GM03348 (cell line): ENCODE measurements at regions not wholly inside any gene's neighbourhood (a gene's known extent, or its start where the extent isn't known, plus 50 kb on each side); places are given as distances from the start of the nearest gene placed in this dataset.
"Not testable (repeated sequence)": the region's sequence is repeated elsewhere in the genome, so short reads cannot be mapped to it uniquely, and the experiment has no call there.

ENCODE experiments used
- DNase-seq: peaks from one replicate; pipeline ENCODE4 v3.0.0; 2012; ENCODE audit warnings: low spot score

DNA sequence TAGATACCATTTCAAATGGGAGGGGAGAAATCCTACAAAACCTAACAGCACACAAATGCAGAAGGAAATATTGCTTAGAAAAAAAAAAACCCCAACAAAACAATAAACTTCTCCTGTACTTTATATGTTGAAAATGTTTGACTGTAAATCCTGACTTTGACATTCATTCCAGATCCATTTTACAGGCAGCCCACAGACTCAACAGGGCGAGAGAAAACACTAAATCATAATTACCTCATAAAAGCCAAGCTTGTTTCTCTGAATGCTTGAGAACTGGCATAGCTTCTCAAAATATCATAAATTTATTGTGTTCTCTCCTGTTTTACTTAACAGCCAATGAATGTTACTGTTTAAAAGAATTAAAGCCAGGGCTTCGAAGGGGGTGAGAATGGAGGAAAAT lies 273.2 kb downstream of the CD83 start:
- no peak for DNase-seq

DNA sequence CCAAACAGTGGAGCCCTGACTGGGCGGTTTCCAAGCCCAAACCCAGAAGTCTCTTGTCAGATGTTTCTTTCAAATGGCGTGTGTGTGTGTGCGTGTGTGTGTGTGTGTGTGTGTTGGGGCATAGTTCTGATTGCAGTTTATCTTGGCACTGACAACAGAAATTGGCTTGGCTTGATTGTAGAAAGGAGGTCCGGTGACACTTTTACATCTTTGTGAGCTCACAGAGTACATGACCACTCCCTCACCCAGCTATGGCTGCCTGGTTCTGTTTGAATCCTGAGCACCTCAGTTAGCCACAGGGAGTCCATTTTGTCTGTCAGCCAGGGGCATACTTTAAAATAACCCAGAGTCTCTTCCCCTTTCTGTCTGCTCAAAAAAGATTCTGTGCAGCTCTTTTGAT lies 276.3 kb downstream of the CD83 start:
- no peak for DNase-seq

DNA sequence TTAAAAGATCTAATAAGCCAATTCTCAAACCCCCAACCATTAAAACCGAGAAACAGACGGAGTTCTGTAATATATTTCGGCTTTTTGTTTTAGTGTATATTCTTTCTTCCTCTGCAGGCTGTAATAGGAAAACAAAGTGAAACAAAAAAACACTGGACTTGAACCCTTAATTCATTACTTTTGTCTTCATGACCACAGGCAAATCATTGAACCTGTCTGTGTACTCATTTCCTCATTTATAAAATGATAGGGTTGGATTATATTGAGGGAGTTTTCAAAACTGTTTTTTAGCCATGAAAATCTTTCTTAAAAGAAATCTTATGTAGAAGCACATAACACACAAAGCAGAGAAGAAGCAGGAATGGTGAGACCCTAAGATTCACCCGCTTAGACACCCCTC lies 278.8 kb downstream of the CD83 start:
- no peak for DNase-seq

DNA sequence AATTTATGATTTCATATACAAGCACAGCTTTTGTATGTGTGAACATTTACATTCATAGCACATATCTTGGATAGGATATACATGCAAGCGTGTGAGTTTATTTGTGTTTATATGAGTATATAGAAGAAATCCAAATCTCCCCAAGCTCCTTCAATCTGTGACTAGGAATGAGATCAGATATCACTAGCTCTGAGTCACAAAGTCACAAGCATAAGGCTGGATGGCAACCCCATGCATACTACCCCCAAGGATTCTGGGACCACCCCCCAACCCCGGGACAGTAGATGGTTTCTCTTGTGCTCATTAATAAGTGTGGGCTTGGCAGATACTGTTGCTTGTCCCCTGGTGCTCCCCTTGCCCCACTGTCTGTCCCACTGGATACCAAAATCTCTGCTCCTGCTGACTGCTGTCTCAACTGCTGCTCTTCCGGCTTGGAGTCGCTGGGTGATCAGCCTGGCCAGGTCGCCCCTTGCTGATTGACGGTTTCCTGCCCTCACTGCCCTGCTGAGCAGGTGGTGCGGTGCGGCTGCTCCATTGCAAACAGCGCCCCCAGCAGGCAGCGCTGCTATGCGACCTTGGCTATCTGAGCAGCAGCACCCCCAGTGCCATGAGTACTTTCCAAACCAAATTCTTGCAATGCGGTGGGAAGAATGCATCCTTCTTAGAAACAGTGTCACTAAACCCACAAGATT lies 279.4 kb downstream of the CD83 start:
- DNase-seq = peak; percentile 13

DNA sequence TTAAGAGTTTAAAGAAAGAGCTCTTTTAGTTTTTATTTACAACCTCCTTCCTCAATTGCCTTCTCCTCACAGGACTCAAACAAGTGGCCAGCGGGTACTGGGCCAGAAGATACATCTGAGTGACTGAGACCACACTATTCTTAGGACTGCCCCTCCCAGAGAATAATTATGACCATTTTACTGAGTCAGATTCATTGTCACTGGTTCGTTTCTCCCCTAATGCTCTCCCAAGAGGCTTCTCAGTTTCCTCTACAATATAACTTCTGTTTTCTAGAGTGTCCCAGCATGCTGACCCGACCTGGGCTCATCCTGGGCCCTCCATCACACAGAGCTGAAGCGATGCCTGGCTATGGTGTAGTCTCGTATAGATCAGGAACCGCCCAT lies 279.9 kb downstream of the CD83 start:
- no peak for DNase-seq

DNA sequence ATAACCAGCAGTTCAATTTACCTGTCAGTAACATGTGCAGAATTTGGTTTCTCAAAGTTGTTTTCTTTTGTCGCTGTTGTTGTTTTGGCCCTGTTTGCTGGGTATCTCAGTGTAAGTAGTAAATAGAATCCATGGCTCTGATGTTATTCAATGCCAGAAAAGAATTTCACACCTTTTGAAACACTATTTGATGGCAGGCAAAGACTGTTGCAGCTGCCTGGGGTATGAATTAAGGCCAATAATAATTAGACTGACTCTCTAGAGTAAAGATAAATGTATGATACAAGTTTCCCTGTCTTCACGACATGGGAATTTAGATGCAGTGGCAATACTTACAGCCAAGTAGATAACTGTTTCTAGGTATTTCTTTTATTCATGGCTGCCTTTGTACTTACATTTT lies 281.4 kb downstream of the CD83 start:
- DNase-seq = no peak

DNA sequence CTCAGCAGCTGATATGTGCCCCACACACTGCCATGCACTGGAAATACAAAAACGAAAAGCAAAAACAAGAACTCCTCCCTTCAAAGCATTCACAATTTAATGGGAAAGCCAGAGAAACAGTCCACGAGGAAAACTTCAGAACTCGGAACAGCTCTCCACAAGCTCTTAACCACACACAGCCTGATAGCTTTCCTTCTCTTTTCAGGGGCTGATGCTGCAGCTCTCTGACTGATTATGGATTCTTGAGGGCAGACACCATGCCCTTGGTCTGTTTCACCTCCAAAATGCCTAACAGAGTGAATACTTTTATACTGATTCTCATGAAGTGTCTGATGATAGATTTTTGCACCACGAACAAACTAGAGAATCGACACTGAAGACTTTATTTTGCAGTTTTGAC lies 282.1 kb downstream of the CD83 start:
- DNase-seq = no peak

DNA sequence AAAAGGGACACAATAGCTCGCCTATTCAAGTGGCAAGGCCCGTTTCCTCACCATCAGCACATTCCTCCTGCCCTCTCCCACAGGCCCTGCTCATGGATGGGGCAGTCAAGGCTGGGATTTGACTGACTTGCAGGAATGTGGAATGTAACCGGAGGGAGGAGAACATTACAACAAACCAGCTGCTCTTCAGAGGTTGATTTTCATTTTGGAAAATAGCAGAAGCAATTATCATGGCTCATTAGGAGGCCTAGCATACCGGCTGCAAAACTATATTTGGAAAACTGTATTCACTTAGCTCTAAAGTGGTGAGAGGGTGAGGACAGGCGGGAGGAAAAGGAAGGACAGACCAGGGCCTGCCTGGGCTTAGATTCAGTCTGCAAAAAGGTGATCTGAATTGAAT lies 283.7 kb downstream of the CD83 start:
- DNase-seq = peak; percentile 11

DNA sequence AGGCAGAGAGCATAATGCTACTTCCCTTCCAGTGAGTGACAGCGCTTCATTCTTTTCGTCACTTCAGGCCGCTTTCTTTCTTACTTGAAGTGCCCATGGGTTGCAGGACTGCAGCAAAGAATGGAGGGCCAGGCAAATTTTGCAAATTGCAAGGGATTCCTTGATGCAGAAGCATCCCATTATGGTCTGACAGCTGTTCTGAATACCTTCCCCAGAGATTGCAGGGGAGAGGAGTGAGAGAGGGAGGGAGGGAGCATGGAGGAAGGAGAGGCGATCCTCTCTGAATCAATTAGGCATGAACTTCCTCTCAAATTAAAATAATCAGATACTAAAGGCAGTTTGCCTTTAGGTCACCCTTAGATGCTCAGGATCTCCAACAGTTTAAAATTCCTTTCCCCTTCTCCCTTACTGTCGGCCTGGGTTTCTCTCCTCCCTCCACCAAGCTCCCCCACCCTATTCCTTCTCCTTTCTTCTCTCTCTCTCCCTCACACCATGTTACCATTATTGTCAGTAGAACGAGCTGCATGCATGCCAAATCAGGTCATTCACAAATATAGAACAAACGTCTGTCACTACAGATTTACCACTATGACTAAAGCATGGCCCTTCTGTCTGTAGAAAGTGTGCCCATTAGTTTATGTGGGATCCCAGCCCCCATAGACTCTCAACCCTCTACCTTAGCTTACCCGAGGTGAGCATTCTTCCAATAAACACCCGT lies 289.2 kb downstream of the CD83 start:
- no peak for DNase-seq

DNA sequence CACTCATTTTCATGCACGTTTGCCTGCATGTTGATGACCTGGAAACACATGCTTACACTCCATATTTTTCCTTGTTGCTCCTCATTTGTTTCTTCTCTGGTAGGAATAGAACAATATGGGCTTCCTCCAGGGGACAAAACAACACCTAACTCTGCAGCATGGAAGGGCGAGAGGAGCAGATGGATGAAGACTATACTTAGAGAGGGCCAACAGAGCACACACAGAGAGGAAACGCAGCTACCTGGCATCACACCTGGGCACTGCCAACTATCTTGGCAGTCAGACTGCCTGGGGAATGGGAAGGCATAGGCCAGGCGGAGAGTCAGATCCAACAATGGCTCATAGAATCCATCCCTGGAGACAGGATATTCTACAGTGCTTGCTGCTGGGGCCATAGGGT lies 290.9 kb downstream of the CD83 start:
- DNase-seq = no peak

DNA sequence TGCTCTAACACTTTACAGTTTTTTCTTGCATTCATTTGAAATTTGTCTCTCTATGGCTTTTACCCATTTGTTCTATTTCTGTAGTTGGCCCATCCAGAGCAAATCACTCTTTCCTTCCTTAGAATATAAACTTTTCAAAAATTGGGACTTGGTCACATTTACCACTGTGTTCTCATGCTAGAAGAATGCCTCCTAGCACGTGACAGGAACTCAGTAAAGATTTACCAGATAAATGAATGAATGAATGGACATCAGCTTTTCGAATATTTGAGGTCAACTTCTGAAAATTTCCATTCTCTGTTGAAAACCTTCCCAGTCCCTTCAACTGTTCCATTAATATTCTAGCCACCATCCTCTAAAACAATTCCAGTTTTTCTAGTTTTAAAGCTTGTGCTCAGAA lies 294.5 kb downstream of the CD83 start:
- DNase-seq = peak; percentile 15

DNA sequence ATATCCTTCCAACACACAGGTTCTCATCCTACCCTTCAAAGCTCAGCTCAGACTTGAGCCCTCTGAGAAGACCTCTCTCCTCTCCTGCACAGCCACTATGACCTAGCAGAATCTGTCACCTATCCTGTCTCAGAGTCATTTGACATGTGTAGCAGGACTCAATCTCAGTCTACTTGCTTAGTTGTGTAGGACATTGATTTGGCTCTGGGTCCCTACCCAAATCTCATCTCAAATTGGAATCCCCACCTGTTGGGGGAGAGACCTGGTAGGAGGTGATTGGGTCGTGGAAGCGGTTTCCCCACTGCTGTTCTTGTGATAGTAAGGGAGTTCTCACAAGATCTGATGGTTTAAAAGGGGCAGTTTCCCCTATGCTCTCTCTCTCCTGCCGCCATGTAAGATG lies 297.9 kb downstream of the CD83 start:
- DNase-seq = no peak

DNA sequence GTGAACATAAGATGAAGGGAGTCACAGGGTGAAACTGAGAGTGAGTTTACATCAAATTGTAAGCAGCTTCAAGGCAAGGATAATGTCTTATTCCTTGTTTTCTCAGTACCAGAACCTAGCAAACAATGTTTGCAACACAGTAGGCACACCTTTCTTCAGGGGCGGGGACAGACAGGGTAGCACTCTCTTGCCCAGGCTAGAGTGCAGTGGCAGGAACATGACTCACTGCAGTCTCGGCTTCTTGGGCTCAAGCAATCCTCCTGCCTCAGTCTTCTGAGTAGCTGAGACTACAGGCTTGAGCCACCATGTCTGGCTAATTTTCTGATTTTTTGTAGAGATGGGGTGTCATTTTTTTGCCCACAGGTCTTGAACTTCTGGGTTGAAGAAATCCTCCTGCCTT lies 299.8 kb downstream of the CD83 start:
- DNase-seq = no peak

DNA sequence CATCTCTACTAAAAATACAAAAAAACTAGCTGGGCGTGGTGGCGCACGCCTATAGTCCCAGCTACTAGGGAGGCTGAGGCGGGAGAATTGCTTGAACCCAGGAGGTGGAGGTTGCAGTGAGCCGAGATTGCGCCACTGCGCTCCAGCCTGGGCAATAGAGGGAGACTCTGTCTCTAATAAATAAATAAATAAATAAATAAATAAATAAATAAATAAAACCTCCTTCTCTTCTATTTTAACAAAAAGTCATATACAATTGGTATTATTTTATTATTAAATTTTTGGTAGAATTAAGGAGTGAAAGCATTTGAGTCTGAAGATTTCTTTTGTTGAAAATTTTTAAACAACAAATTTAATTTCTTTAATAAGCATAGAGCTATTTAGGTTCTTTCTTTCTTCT lies 301.7 kb downstream of the CD83 start:
- DNase-seq = not testable (repeated sequence)

DNA sequence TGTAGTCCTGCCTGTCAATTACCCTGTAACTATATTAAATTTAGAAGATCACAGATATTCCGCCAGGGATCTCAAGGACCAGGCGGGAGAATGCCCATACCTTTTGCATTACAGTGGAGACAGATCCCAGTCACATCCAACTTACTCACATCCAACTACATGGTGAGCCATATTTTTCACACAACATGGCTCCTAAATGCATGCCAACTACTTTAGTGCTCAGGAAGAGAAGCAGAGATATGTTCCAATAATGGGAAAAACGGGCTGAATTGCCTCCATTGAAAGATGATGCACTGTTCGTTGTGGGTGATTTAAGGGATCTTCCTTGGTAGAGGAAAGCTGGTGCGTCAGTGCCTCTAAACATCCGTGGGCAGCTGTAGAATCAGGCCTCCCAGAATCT lies 304.5 kb downstream of the CD83 start:
- no peak for DNase-seq

DNA sequence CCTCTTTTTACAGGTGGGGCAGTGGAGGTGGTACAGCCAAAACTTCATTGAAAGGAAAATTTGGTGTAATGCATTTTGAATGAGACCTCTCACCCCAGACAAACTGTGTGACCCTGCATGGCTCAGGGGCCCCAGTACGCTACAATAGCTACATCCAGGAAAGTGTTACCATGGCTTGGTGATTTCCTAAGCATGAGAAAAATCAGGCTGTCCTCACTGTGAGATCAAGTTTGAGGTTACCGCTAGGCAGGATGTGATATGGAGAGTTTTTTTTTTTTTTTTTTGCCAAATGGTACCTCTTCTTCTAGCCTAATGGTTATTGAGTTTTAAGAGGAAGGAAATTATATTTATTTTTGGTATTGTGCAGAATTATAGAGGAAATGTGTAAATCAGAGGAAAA lies 305.3 kb downstream of the CD83 start:
- DNase-seq = no peak

DNA sequence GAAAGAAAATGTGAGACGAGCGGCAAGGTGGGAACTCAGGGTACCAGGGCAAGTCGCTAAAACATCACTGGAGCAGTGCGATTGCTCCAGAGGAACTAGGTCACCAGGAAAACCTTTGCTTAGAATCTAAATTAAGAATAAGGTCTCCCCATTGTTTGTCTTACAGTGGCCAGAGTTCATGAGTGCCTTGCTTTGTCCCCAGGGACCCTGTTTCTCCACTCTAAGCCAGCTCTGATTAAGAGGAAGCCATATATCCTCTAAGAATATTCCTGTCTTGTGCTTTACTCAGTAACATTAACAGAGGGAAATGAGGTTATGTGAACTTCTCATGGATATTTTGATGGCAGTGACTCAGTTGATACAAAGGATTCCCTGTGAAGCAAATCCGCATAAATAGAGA lies 305.8 kb downstream of the CD83 start:
- DNase-seq = no peak

DNA sequence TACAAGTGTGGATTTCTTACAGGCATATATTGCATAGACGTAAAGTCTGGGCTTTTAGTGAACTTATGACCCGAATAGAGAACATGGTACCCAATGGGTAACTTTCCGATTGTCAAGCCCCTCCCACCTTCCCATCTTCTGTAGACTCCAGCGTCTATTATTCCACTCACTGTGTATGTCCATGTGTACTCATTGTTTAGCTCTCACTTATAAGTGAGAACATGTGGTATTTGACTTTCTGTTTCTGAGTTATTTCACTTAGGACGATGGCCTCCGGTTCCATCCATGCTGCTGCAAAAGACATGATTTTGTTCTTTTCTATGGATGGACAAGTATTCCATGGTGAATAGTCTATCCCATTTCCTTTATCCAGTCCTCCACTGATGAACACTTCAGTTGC lies 306.4 kb downstream of the CD83 start:
- DNase-seq = no peak

DNA sequence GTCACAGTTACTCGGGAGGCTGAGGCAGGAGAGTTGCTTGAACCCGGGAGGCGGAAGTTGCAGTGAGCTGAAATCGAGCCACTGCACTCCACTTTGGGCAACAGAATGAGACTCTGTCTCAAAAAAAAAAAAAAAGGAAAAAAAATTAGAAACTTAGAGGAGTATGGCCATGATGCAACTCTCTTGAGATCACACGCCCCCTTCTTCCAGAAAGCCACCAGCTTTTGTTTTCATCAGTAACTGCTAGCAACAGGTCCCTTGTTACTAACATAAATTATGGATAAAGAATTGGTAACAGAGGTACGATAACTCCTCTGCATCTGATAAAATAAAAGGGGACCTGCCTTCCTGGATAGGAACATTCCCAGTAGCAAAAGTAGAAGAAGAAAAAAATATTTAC lies 308.2 kb downstream of the CD83 start:
- DNase-seq = no peak

DNA sequence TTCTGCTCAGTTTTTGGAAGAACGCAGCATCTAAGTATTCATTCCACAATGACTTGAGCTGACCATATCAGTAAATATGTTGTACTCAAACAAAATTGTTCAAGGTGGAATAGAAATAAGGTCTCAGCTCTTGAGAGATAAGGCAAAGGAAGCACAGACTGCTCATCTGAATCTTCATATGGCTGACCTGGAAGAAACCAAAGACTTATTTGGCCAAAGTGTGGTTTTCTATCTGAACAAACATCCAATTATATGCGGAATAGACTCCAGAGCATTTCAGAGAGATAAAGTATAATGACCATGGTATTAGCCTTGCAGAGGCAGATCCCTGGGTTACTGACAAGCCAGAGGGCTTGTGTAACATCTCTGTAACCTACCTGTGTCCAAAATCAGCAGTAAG lies 308.7 kb downstream of the CD83 start:
- DNase-seq = no peak

DNA sequence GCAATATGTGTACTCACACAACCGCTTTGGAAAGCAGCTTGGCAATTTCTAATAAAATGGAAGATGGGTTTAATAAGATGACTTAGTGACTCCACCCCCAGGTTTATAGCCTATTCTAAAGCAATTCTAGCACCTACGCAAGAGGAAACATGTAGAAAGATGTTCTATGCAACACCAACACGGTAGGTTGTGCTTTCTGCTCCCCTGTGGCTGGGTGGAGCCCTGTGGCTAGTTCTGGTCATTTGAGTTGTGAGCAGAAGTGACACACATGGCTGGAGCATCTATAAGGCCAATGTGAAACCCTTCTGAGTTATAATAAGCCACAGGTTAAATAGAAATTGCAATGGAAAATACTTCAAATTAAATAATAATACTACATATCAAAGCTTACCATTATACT lies 310.7 kb downstream of the CD83 start:
- no peak for DNase-seq

DNA sequence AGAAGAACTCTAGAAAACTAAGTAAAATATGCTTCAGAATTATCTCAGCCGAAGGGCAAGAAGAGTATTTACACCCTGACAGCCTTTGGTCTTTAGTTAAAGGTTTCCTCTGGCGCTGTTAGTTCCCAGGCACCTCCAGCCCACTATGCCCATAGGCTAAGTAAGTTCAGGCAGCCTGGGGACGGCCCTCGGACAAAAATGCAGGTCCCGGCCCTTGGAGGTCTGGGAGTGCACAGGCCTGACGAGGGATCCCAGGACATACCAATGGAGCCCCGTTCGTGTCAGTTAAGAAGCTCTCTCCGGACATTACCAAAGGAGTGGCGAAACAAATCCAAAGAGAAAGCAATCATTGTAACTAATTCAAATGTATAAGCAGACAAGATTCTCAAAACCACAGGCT lies 311.8 kb downstream of the CD83 start:
- DNase-seq = no peak

DNA sequence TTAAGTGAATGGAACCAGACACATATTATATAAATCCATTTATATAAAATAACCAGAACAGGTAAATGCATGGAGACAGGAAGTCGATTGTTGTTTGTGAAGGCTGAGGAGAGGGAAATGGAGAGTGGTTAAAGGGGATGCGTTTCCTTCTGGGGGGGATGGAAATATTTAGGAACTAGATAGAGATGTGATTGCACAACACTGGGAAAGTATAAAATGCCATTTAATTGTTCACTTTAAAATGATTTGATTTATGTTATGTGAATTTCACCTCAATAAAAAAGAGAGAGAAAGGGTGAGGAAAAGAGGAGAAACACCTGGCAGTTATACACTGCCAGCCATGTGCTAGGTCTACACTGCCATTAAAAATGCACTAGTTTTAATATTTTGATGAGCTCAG lies 312.6 kb downstream of the CD83 start:
- DNase-seq = no peak
